ENCODE measurements at regions not wholly inside any gene's neighbourhood (a gene's known extent, or its start where the extent isn't known, plus 50 kb on each side); places are given as distances from the start of the nearest gene placed in this dataset.

DNA sequence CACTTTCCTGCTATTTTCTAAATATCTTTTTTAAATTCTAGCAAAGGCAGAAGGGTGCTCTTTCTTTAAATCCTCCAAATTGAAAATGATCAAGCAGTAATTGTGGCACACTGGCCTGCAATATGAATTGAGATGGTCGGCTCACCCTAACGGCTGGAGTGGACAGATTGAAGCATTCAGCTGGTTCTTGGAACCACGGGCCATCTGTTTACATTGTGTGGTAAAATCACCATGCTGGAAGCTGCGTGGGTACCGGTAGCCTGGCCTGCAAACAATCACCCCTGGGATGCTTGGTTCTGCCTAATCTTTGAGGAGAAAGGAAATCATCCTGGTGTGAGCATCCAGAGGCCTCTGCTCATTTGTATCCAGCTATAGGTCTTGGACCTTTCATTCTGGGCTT, 289.3 kb downstream of the ZNF608 start:
- no peak for TF ChIP-seq CTCF (IDR thresholded peaks at IDR 0.05)
- no peak for TF ChIP-seq POLR2A (IDR thresholded peaks at IDR 0.05)

All from uterus (tissue), 2 donors.